CD4-positive, alpha-beta T cell (primary cell): ENCODE measurements at regions not wholly inside any gene's neighbourhood (a gene's known extent, or its start where the extent isn't known, plus 50 kb on each side); places are given as distances from the start of the nearest gene placed in this dataset.
"Not testable (repeated sequence)": the region's sequence is repeated elsewhere in the genome, so short reads cannot be mapped to it uniquely, and the experiment has no call there.

ENCODE experiments used
- ATAC-seq: fragments of 200-7000 bp; cut with Tn5 transposase; one replicate; pipeline ENCODE4 v1.10.0; 2022; ENCODE audit warnings: mild to moderate bottlenecking; ENCODE audit not compliant: poor library complexity
- CTCF ChIA-PET: fragments of 350-600 bp; sonication (Branson Sonifier 250); formaldehyde crosslinking; loops from one replicate; lab custom pipeline; 2021; ENCODE audit warnings: antibody characterized with exemption, inconsistent platforms; lab: Charles Lee
- POLR2A ChIA-PET: fragments of 350-600 bp; sonication (Branson Sonifier 250); formaldehyde crosslinking; loops from one replicate; lab custom pipeline; 2021; ENCODE audit warnings: antibody characterized with exemption, inconsistent platforms; lab: Charles Lee
- DNase-seq, 14 experiments: peaks; one replicate each; pipeline ENCODE4 v3.0.0-alpha.2; 2013 to 2020; ENCODE audit warnings: mixed read lengths in 2 of 14
- H3K27ac ChIP-seq, 2 donors: one replicate each; pipeline versions ENCODE4 v1.5.1 to v1.7.0; 2013; ENCODE audit warnings: low read length in 2 of 2, low read depth in 1 of 2, mild to moderate bottlenecking in 1 of 2
- H3K27me3 ChIP-seq, 2 experiments: 1 replicate in 1 of 2; 2 replicates in 1 of 2; pipeline versions ENCODE4 v1.6.1 to v1.7.0; 2013; ENCODE audit warnings: low read length in 2 of 2, control low read depth in 1 of 2, mild to moderate bottlenecking in 1 of 2, moderate library complexity in 1 of 2; ENCODE audit not compliant: insufficient read depth in 2 of 2, control insufficient read depth in 1 of 2
- H3K36me3 ChIP-seq: one replicate; pipeline ENCODE4 v1.6.1; 2013; ENCODE audit warnings: low read length, control low read depth; ENCODE audit not compliant: insufficient read depth
- H3K4me1 ChIP-seq: one replicate; pipeline ENCODE4 v1.6.1; 2013; ENCODE audit warnings: low read length, control low read depth; ENCODE audit not compliant: insufficient read depth
- H3K4me3 ChIP-seq: one replicate; pipeline ENCODE4 v1.5.1; 2013; ENCODE audit warnings: mild to moderate bottlenecking, low read length, moderate library complexity
- H3K9me3 ChIP-seq, 2 experiments: 1 replicate in 1 of 2; 2 replicates in 1 of 2; pipeline versions ENCODE4 v1.6.1 to v1.7.0; 2013; ENCODE audit warnings: low read length in 2 of 2, mild to moderate bottlenecking in 2 of 2, control low read depth in 1 of 2, moderate library complexity in 1 of 2; ENCODE audit not compliant: control insufficient read depth in 1 of 2, insufficient read depth in 1 of 2
- H3K27ac Mint-ChIP-seq: one replicate; pipeline ENCODE4 v1.8.0; 2020; ENCODE audit warnings: mixed read lengths
- H3K27me3 Mint-ChIP-seq: one replicate; pipeline ENCODE4 v1.8.0; 2021; ENCODE audit warnings: mixed read lengths
- H3K36me3 Mint-ChIP-seq: one replicate; pipeline ENCODE4 v1.8.0; 2021; ENCODE audit warnings: low read depth, mixed read lengths
- H3K4me1 Mint-ChIP-seq: one replicate; pipeline ENCODE4 v1.8.0; 2021; ENCODE audit warnings: low read depth, mixed read lengths
- H3K4me3 Mint-ChIP-seq: one replicate; pipeline ENCODE4 v1.8.0; 2020; ENCODE audit warnings: mild to moderate bottlenecking, mixed read lengths
- H3K9me3 Mint-ChIP-seq: one replicate; pipeline ENCODE4 v1.8.0; 2020; ENCODE audit warnings: mixed read lengths
- intact Hi-C, 2 experiments: fragments of 100-400 bp; cut with DNase I in 1 of 2; cut with micrococcal nuclease in 1 of 2; formaldehyde crosslinking; loops; one replicate each; pipeline versions ENCODE4 v1.15.1 to v1.9.0; 2023 to 2025; cut with DNase I, micrococcal nuclease
- TF ChIP-seq, protein P1 (sequence below): fragments of 200-600 bp; IDR thresholded peaks from one replicate; pipeline ENCODE4 v1.8.0; 2022; ENCODE audit warnings: antibody characterized with exemption, mild to moderate bottlenecking

DNA sequence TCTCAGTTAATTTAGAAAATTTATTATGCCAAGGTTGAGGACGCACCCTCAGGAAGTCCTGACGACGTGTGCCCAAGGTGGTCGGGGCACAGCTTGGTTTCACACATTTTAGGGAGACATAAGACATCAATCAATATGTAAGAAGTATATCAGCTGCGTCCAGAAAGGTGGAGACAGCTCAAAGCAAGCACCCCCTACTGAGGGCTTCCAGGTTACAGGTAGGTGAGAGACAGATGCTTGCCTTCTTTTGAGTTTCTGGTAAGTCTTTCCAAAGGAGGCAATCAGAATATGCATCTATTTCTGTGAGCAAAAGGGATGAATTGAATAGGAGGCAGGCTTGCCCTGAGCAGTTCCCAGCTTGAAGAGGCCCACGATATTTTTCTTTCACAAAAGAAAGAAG is 614.3 kb downstream of the XPNPEP1 start:
- ChIA-PET POLR2A (no interaction called here), CTCF (no interaction called here)
- TF ChIP-seq, protein P1, sequence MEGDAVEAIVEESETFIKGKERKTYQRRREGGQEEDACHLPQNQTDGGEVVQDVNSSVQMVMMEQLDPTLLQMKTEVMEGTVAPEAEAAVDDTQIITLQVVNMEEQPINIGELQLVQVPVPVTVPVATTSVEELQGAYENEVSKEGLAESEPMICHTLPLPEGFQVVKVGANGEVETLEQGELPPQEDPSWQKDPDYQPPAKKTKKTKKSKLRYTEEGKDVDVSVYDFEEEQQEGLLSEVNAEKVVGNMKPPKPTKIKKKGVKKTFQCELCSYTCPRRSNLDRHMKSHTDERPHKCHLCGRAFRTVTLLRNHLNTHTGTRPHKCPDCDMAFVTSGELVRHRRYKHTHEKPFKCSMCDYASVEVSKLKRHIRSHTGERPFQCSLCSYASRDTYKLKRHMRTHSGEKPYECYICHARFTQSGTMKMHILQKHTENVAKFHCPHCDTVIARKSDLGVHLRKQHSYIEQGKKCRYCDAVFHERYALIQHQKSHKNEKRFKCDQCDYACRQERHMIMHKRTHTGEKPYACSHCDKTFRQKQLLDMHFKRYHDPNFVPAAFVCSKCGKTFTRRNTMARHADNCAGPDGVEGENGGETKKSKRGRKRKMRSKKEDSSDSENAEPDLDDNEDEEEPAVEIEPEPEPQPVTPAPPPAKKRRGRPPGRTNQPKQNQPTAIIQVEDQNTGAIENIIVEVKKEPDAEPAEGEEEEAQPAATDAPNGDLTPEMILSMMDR, result no peak

DNA sequence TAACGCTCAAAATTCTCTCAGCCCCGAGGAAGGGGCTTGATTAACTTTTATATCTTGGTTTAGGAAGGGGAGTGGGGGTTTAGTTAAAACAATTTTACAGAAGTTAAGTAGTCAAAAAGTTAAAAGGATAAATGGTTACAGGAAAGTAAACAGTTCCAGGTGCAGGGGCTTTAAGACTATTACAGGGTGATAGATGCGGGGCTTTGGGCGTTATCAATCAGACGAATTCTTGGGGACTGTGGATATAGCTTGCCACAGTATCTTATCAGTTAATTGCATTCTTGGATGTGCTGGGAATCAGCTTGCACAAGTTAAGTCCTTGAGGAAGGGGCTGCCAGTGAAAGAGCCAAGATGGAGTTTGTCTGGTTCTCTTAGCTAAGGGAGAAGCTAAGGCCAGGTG is 616.2 kb downstream of the XPNPEP1 start:
- H3K4me1 Mint-ChIP-seq, H3K4me3 ChIP-seq, H3K27ac Mint-ChIP-seq, H3K9me3 ChIP-seq, H3K36me3 Mint-ChIP-seq, ATAC-seq, DNase-seq, POLR2A ChIA-PET, H3K27ac ChIP-seq, CTCF ChIA-PET, H3K4me3 Mint-ChIP-seq, H3K27me3 ChIP-seq, H3K27me3 Mint-ChIP-seq, H3K9me3 Mint-ChIP-seq, H3K4me1 ChIP-seq, H3K36me3 ChIP-seq: not testable (repeated sequence)
- intact Hi-C loops, result loop anchor here in 1 of 2 experiments (5.0 kb wide), 1 partner anchor 50 kb away; no protein-coding TSS in a partner anchor

More for the DNA sequence above, 614.3 kb downstream of the XPNPEP1 start:
- intact Hi-C loops, result loop anchor here in 1 of 2 experiments (5.0 kb wide), 1 partner anchor 52 kb away; no protein-coding TSS in a partner anchor
- Histone ChIP-seq H3K4me1 (no peaks in the 10 kb centered on the region), H3K4me3 (no peak overlapping the region), H3K27me3 (no peaks in the 10 kb centered on the region), H3K27ac (no peak overlapping the region), H3K9me3 (no peaks in the 10 kb centered on the region), H3K36me3 (no peaks in the 10 kb centered on the region)
- DNase-seq (no peak), ATAC-seq (no peak)
- Mint-ChIP-seq H3K4me3 (no peak overlapping the region), H3K9me3 (peaks cover 2% of the 10 kb centered on the region), H3K27ac (no peak overlapping the region), H3K36me3 (no peaks in the 10 kb centered on the region), H3K4me1 (no peaks in the 10 kb centered on the region), H3K27me3 (no peaks in the 10 kb centered on the region)

DNA sequence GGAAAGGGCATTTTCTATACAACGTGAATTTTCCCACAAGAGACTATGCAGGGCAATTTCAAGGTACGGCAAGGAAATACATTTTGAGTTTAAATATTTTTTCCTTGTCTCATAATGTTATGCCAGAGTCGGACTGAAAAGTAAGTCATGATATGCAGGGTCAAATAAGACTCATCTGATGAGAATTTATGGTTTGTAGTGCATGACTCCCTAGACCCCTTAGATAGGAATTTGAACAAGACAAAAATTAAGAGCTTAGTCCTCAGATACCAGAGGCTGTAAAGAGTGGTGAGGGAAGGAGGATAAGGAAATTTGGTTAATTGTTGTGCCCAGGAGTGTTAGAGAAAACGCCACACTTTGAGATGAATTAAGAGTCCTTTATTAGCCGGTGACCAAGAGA is 616.6 kb downstream of the XPNPEP1 start:
- Histone ChIP-seq H3K27me3 (no peaks in the 10 kb centered on the region), H3K4me1 (no peaks in the 10 kb centered on the region), H3K4me3 (no peak overlapping the region), H3K9me3 (no peaks in the 10 kb centered on the region), H3K27ac (no peak overlapping the region), H3K36me3 (no peaks in the 10 kb centered on the region)
- ATAC-seq (no peak), DNase-seq (no peak)
- no peaks in the 10 kb centered on the region for H3K27me3 Mint-ChIP-seq
- no peak overlapping the region for H3K27ac Mint-ChIP-seq
- POLR2A ChIA-PET, result no interaction called here
- TF ChIP-seq, protein P1, result no peak
- H3K36me3 Mint-ChIP-seq, result no peaks in the 10 kb centered on the region
- H3K4me1 Mint-ChIP-seq, result no peaks in the 10 kb centered on the region
- no peak overlapping the region for H3K4me3 Mint-ChIP-seq
- CTCF ChIA-PET, result no interaction called here
- intact Hi-C loops, result loop anchor here in 1 of 2 experiments (5.0 kb wide), 1 partner anchor 49 kb away; no protein-coding TSS in a partner anchor
- H3K9me3 Mint-ChIP-seq, result peaks cover 2% of the 10 kb centered on the region

DNA sequence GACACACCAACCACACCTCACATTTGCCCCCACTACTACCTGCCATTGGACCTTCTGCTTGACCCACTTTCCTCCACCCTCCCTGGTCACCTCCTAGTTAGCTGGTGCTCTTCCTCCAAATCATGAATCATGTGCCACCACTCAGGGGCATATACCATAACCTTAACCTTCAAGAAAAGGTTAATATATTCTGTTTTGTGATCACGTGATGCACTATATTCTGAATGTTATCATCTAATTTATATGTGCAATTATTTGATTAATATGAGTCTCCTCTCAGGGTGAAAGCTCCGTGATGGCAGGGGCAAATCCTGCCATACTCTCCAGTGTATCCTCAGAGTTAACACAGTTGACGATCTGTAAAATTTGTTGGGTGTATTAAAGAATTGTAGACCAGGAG is 635.5 kb downstream of the XPNPEP1 start:
- POLR2A ChIA-PET, result no interaction called here
- TF ChIP-seq, protein P1, result no peak

More for the DNA sequence above, 635.5 kb downstream of the XPNPEP1 start:
- H3K4me3 ChIP-seq, result no peak overlapping the region
- intact Hi-C loops, result no loop called here
- no peaks in the 10 kb centered on the region for H3K4me1 ChIP-seq
- H3K27ac ChIP-seq, result no peak overlapping the region
- no peaks in the 10 kb centered on the region for H3K4me1 Mint-ChIP-seq
- CTCF ChIA-PET, result no interaction called here
- no peaks in the 10 kb centered on the region for H3K27me3 ChIP-seq
- no peaks in the 10 kb centered on the region for H3K36me3 Mint-ChIP-seq
- ATAC-seq (no peak), DNase-seq (no peak)
- H3K36me3 ChIP-seq, result no peaks in the 10 kb centered on the region
- peaks cover 2% of the 10 kb centered on the region for H3K9me3 Mint-ChIP-seq
- H3K4me3 Mint-ChIP-seq, result no peak overlapping the region
- no peaks in the 10 kb centered on the region for H3K27me3 Mint-ChIP-seq
- peaks cover 0 to 5% of the 10 kb centered on the region in 2 experiments for H3K9me3 ChIP-seq
- H3K27ac Mint-ChIP-seq, result no peak overlapping the region
